H1 (cell line): ENCODE measurements at regions not wholly inside any gene's neighbourhood (a gene's known extent, or its start where the extent isn't known, plus 50 kb on each side); places are given as distances from the start of the nearest gene placed in this dataset.

Experiments used
- CTCF ChIA-PET: fragments of 300-600 bp; sonication (Branson Sonifier 250); formaldehyde crosslinking; loops from one replicate; lab custom pipeline; 2021; ENCODE audit not compliant: partially characterized antibody; lab: Charles Lee
- POLR2A ChIA-PET: fragments of 300-600 bp; sonication (Branson Sonifier 250); formaldehyde crosslinking; loops from one replicate; lab custom pipeline; 2021; ENCODE audit warnings: inconsistent platforms; ENCODE audit not compliant: partially characterized antibody; lab: Charles Lee
- DNase-seq, 2 experiments: peaks; one replicate each; pipeline versions ENCODE4 v3.0.0 to v3.0.0-alpha.2; 2010 to 2022; ENCODE audit warnings: low spot score in 2 of 2, low read depth in 1 of 2, mixed read lengths in 1 of 2
- FAIRE-seq: peaks from 2 replicates; lab custom pipeline; 2011; peaks lifted over from hg19 to GRCh38; lab: Jason Lieb, UNC
- H2AFZ ChIP-seq: 2 replicates; pipeline ENCODE4 v1.8.1; 2012; ENCODE audit warnings: low read length, inconsistent platforms
- H2AK5ac ChIP-seq: 2 replicates; pipeline ENCODE4 v1.6.1; 2013; ENCODE audit warnings: low read depth, low read length
- H2BK120ac ChIP-seq: replicated peaks from 2 replicates; pipeline ENCODE3; 2013; ENCODE audit warnings: low read depth, low read length, inconsistent platforms
- H2BK12ac ChIP-seq: 2 replicates; pipeline ENCODE4 v1.6.1; 2013; ENCODE audit warnings: low read depth, low read length
- H2BK15ac ChIP-seq: 2 replicates; pipeline ENCODE4 v1.6.1; 2013; ENCODE audit warnings: low read length
- H2BK20ac ChIP-seq: 2 replicates; pipeline ENCODE4 v1.6.1; 2013; ENCODE audit warnings: low read length
- H2BK5ac ChIP-seq: 2 replicates; pipeline ENCODE4 v1.6.1; 2013; ENCODE audit warnings: low read depth, low read length
- H3K14ac ChIP-seq: 2 replicates; pipeline ENCODE4 v1.6.1; 2013; ENCODE audit warnings: inconsistent platforms; ENCODE audit not compliant: insufficient read length
- H3K18ac ChIP-seq: 2 replicates; pipeline ENCODE4 v1.6.1; 2013; ENCODE audit warnings: low read length; ENCODE audit errors: extremely low read depth
- H3K23ac ChIP-seq: 2 replicates; pipeline ENCODE4 v1.6.1; 2013; ENCODE audit warnings: inconsistent platforms; ENCODE audit not compliant: insufficient read length
- H3K23me2 ChIP-seq: 2 replicates; pipeline ENCODE4 v1.6.1; 2013; ENCODE audit warnings: low read depth, low read length
- H3K27ac ChIP-seq: 2 replicates; pipeline ENCODE4 v1.6.1; 2011; ENCODE audit warnings: low read depth, low read length, inconsistent platforms
- H3K27me3 ChIP-seq, 4 experiments: replicated peaks in 1 of 4; 1 replicate in 1 of 4; 2 replicates in 3 of 4; pipeline versions ENCODE4 v1.6.1 to v1.8.1; 2011 to 2013; ENCODE audit warnings: low read length in 3 of 4, mild to moderate bottlenecking in 3 of 4, inconsistent platforms in 2 of 4, mixed read lengths in 2 of 4, moderate library complexity in 1 of 4; ENCODE audit not compliant: control insufficient read depth in 3 of 4, insufficient read depth in 3 of 4; ENCODE audit errors: extremely low read depth in 1 of 4
- H3K36me3 ChIP-seq, 4 experiments: 2 replicates each; pipeline versions ENCODE4 v1.6.1 to v1.8.1; 2011 to 2013; ENCODE audit warnings: mild to moderate bottlenecking in 4 of 4, low read length in 3 of 4, moderate library complexity in 2 of 4, control low read depth in 1 of 4, inconsistent platforms in 1 of 4; ENCODE audit not compliant: insufficient read depth in 4 of 4, control insufficient read depth in 2 of 4
- H3K4ac ChIP-seq: replicated peaks from 2 replicates; pipeline ENCODE3; 2013; ENCODE audit warnings: low read length, low read depth, mixed read lengths, inconsistent platforms; ENCODE audit not compliant: insufficient read length
- H3K4me1 ChIP-seq, 4 experiments: replicated peaks in 1 of 4; 1 replicate in 1 of 4; 2 replicates in 3 of 4; pipeline versions ENCODE4 v1.6.1 to v1.8.1; 2011 to 2013; ENCODE audit warnings: low read length in 3 of 4, inconsistent platforms in 2 of 4, mixed read lengths in 1 of 4; ENCODE audit not compliant: insufficient read depth in 4 of 4, control insufficient read depth in 3 of 4
- H3K4me2 ChIP-seq, 2 experiments: 2 replicates each; pipeline versions ENCODE4 v1.6.1 to v1.8.1; 2011 to 2013; ENCODE audit warnings: low read depth in 2 of 2, low read length in 2 of 2, control low read depth in 1 of 2, inconsistent platforms in 1 of 2, mild to moderate bottlenecking in 1 of 2; ENCODE audit not compliant: insufficient read depth in 1 of 2
- H3K4me3 ChIP-seq, 4 experiments: fragments of 200-600, 300-600 bp in 1 of 4; sonication (generic), shearing (Covaris generic), sonication (Bioruptor Twin) in 1 of 4; 2 replicates each; pipeline versions ENCODE4 v1.5.1 to v1.8.1; 2011 to 2016; ENCODE audit warnings: low read length in 4 of 4, low read depth in 3 of 4, control low read depth in 2 of 4, inconsistent platforms in 2 of 4, mild to moderate bottlenecking in 2 of 4, mixed read lengths in 1 of 4, moderate library complexity in 1 of 4; ENCODE audit not compliant: insufficient read depth in 2 of 4; ENCODE audit errors: extremely low read depth in 1 of 4
- H3K56ac ChIP-seq: replicated peaks from 2 replicates; pipeline ENCODE3; 2013; ENCODE audit warnings: low read depth, mild to moderate bottlenecking, mixed read lengths, low read length, inconsistent platforms; ENCODE audit not compliant: insufficient read length
- H3K79me1 ChIP-seq: 2 replicates; pipeline ENCODE4 v1.6.1; 2013; ENCODE audit warnings: low read depth, low read length, control low read depth
- H3K79me2 ChIP-seq, 2 experiments: 2 replicates each; pipeline versions ENCODE4 v1.6.1 to v1.8.1; 2012 to 2013; ENCODE audit warnings: low read length in 2 of 2, mild to moderate bottlenecking in 2 of 2, inconsistent platforms in 1 of 2; ENCODE audit not compliant: insufficient read depth in 2 of 2, control insufficient read depth in 1 of 2
- H3K9ac ChIP-seq, 4 experiments: replicated peaks in 1 of 4; 1 replicate in 1 of 4; 2 replicates in 3 of 4; pipeline versions ENCODE4 v1.6.1 to v1.8.1; 2011 to 2013; ENCODE audit warnings: low read depth in 3 of 4, low read length in 3 of 4, control low read depth in 2 of 4, mild to moderate bottlenecking in 2 of 4, moderate library complexity in 2 of 4, inconsistent platforms in 1 of 4; ENCODE audit errors: extremely low read depth in 1 of 4
- H3K9me3 ChIP-seq, 2 experiments: 2 replicates each; pipeline versions ENCODE4 v1.6.1 to v1.8.1; 2012 to 2013; ENCODE audit warnings: mild to moderate bottlenecking in 2 of 2, moderate library complexity in 2 of 2, control low read depth in 1 of 2, inconsistent platforms in 1 of 2, low read depth in 1 of 2, low read length in 1 of 2, mixed read lengths in 1 of 2; ENCODE audit not compliant: insufficient read depth in 2 of 2
- H4K20me1 ChIP-seq, 2 experiments: replicated peaks in 1 of 2; 2 replicates each; pipeline versions ENCODE3 to v1.8.1; 2011 to 2013; ENCODE audit warnings: inconsistent platforms in 2 of 2, low read length in 2 of 2, mild to moderate bottlenecking in 1 of 2; ENCODE audit not compliant: insufficient read depth in 2 of 2, control insufficient read depth in 1 of 2
- H4K5ac ChIP-seq: 2 replicates; pipeline ENCODE4 v1.6.1; 2013; ENCODE audit warnings: low read length, low read depth, mixed read lengths, inconsistent platforms; ENCODE audit not compliant: insufficient read length
- H4K8ac ChIP-seq: 2 replicates; pipeline ENCODE4 v1.8.0; 2013; ENCODE audit warnings: mild to moderate bottlenecking, moderate library complexity, low read length, inconsistent platforms; ENCODE audit not compliant: insufficient read depth; ENCODE audit errors: extremely low read depth
- H4K91ac ChIP-seq: replicated peaks from 2 replicates; pipeline ENCODE3; 2013; ENCODE audit warnings: low read length, mixed read lengths, inconsistent platforms; ENCODE audit not compliant: insufficient read length
- SP4 ChIP-seq: IDR thresholded peaks from 2 replicates; pipeline ENCODE4 v1.6.1; 2012; ENCODE audit warnings: low read length, inconsistent platforms
- TAF1 ChIP-seq: IDR thresholded peaks from 2 replicates; pipeline ENCODE4 v1.6.1; 2011; ENCODE audit warnings: mild to moderate bottlenecking, low read depth, low read length
- WGBS, 2 experiments: shearing (Covaris generic) in 1 of 2; methylation state at CpG; one replicate each; pipeline versions ENCODE4 v1.1.6 to v1.1.7; 2013 to 2015; ENCODE audit warnings: low lambda C conversion rate in 2 of 2, mixed read lengths in 2 of 2, inconsistent platforms in 1 of 2, low coverage in 1 of 2, missing lambda C conversion rate in 1 of 2; ENCODE audit not compliant: insufficient replicate concordance in 2 of 2, insufficient coverage in 1 of 2, insufficient read length in 1 of 2; ENCODE audit errors: extremely low coverage in 1 of 2, missing lambda C conversion rate in 1 of 2; 5-methylcytosine and 5-hydroxymethylcytosine counted together

GRCh38 chr9:111163716-111164389 lies 125.6 kb upstream of the LPAR1 start:
- Histone ChIP-seq H3K4me1 (no peaks in the 10 kb centered on the region), H2BK15ac (no peak overlapping the region), H3K9me3 (no peaks in the 10 kb centered on the region), H3K4me2 (no peak overlapping the region), H3K27ac (no peak overlapping the region), H3K23ac (no peak overlapping the region), H2BK5ac (no peak overlapping the region), H4K5ac (no peak overlapping the region), H3K79me1 (no peaks in the 10 kb centered on the region), H2AFZ (no peak overlapping the region), H4K91ac (no peak overlapping the region), H2BK12ac (no peak overlapping the region), H3K14ac (no peak overlapping the region), H3K56ac (no peak overlapping the region), H3K23me2 (no peaks in the 10 kb centered on the region), H3K36me3 (no peaks in the 10 kb centered on the region), H3K9ac (no peak overlapping the region), H3K4ac (no peak overlapping the region), H4K20me1 (no peaks in the 10 kb centered on the region), H2AK5ac (no peak overlapping the region), H3K4me3 (no peak overlapping the region), H2BK20ac (no peak overlapping the region), H3K18ac (no peak overlapping the region), H3K27me3 (no peaks in the 10 kb centered on the region), H4K8ac (no peak overlapping the region), H3K79me2 (no peaks in the 10 kb centered on the region), H2BK120ac (no peak overlapping the region)
- WGBS, 2 experiments = 85% methylated on average over 5 of the region's 5 CpGs; no CpG with 5 or more reads in 1 of the 2 experiments
- no peak for DNase-seq
- ChIA-PET CTCF (interaction anchor here (0.6 to 1.3 kb wide), 5 partner anchors 10 to 44 kb away, joined by 3 read pairs; no protein-coding TSS in a partner anchor), POLR2A (no interaction called here)
- no peak for FAIRE-seq
- TF ChIP-seq SP4 (no peak), TAF1 (no peak)
